HG03095 (cell line): ENCODE measurements at regions not wholly inside any gene's neighbourhood (a gene's known extent, or its start where the extent isn't known, plus 50 kb on each side); places are given as distances from the start of the nearest gene placed in this dataset.
"Not testable (repeated sequence)": the region's sequence is repeated elsewhere in the genome, so short reads cannot be mapped to it uniquely, and the experiment has no call there.

Experiments
- ATAC-seq: cut with Tn5 transposase; IDR thresholded peaks from one replicate; pipeline ENCODE4 v1.9.1; 2021; ENCODE audit warnings: moderate library complexity; ENCODE audit not compliant: unreplicated experiment

DNA sequence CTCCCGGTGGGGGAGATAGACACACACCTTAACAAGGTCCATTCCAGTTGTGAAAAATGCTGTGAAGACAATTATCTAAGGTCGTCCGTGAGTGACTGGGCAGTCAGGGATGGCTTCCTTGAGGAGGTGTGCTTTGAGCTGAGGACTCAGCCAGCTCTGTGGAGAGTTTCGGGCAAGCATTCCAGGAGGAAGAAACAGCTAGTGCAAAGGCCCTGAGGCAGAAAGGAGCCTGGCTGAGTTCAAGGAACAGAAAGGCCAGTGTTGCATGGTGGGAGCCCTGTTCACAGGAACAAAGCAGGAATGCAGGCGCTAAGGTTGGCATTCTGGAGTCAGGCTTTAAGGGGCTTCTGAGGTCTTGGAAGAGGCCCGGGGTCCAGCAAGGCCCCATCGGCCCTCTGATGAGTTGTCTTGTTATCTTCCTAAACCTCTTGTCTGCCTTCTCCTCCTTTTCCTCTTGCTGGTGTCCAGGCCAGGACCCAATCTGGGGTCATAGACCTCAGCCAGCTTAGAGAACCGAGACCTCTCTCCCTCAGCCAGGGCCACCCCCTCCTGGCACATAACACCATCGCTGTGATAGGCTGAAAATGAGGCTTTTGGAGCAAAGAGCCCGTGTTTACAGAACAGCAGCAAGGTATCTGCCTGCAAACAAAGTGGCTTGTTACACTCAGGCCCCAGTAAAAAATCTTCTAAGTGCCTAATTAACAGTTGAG, 270.2 kb upstream of the MVB12B start:
- ATAC-seq: no peak

DNA sequence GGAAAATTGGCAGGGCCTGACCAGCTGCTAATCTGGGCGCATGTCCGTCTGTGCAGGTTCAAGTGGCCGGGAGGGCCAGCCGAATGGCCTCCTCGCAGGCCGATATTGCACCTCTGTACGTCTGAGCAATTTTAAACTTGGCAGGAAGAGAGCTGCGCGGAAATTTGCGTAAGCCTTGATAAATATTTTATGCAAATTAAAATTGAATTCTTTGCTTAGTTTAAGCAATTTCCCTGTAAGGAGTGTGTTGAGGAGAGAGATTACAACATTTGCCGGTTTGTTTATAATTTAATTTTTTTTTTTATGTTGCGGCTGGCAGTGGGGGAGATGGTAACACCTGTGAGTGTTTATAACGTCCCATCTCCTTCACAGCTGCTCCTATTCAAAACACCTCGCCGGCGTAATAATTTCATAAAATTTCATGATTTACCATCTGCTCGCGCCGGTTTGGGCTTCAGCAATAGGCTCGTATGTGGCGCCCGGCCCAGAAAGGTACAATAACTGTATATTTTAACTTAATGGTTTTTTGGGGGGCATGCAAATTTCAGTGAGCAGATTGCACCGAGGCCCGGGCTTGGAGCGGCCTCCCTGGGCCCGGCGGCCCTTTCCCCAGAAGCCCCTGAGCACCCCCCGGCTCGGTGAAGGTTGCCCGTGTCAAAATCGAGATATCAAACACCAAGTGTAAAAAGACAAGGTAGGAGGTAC, 269.4 kb upstream of the MVB12B start:
- ATAC-seq: no peak

DNA sequence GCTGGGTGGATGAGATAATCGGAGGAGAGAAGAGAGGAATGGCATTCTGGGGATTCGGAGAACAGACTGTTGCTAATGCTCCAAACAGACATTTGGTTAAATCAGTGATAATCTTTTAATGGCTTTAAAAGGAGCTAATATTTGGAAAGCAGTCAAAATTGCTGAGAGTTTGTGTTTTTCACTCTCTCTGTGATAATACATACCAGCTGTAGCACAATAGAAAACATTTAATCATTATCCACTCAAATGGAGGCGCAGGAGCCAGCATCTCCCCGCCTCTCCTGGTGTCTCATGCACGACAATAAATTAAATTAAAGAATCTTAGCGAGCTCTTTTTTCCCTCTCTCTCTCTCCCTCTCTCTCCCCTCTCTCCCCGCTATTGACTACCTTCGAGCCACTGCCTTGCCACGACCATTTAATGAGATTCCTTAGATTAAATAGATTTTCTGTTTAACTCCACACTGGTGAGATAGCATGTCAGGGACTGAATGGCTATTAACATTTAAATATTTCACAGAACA, 268.6 kb upstream of the MVB12B start:
- no peak for ATAC-seq

DNA sequence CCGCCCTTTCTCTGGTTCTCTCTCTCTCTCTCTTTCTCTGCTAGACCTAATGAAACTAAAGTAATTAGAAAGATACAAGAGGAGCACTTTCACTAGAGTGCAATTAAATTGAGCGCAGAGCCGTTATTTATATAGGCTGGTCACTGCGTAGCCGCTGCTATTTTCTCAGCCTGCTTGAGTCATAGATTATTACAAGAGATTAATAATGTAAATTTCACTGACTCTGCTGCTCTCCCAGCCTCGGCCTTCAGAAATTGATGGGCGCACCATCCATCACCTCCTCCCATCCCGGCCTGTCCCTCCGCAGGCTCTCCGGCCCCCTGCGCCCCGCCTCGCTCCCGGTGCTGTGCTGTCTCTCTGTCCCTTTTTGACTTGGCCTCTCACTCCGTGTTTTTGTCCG, 268.0 kb upstream of the MVB12B start:
- no peak for ATAC-seq

DNA sequence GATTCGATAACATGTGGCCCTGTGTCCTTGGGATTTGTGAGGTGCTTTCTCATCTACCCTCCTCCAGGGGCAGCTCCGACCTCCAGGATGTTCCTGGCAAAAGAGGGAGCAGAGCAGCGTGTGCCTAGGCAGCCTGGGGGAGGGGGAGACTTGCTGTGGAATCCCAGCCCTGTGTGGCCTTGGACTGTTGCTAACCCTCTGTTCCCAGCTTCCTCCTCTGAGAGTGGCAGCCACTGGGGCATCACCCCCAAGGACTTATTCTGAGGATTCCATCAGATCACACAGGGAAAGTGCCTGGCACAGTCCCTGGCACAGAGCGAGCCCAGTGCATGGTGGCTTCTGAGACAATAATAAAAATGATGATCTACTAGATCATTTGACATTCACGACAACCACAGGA, 265.1 kb upstream of the MVB12B start:
- no peak for ATAC-seq

DNA sequence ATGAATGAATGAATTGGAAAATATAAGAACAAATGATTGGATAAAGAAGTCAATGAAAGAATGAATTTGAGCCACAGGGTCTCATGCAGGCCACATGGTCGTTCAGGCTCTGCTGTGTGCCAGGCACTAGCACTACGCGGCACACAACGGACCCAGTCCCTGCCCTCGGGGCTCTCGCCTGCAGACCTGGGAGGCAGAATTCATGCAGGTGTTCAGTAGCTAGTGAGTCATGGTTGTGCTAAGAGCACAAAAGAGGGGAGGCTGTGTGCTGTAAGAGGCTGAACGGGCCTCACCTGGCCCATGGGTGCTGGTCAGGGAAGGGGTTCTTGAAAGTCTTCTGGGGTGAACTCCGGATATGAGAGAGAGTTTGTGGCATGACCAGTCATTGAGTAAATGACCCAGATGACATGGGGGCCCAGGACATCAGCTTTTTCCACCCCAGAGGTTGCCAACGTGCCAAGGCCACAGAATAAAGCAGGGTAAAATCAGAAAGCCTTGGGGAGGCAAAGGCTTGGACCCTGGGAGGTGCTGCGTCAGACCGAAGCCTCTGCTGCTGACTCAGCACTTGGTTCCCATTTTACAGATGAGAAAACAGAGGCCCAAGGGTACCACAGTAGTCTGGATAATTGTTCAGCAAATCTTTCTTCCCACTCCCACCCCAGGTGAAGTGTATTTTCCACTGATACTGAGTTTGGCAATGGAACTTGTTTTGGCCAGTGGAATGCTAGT, 264.3 kb upstream of the MVB12B start:
- ATAC-seq: no peak

DNA sequence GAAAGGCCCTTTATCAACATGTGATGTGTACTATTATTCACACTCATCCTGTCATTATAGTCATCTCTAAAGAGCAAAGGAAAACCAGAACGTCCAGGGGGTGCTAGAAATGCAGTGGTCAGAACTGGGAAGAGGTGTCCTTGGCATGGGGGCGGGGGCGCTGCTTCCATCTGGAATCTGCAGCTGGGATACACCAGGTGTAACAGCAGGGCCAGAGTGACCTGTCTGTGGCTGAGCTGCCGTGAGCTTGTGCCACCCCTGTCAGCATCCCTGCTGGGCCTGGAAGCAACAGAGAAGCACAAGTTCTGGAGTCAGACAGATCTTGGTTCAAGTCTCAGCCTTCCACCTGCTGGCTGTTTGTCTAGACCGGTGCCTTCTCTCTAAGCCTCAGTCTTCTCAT, 263.3 kb upstream of the MVB12B start:
- no peak for ATAC-seq

DNA sequence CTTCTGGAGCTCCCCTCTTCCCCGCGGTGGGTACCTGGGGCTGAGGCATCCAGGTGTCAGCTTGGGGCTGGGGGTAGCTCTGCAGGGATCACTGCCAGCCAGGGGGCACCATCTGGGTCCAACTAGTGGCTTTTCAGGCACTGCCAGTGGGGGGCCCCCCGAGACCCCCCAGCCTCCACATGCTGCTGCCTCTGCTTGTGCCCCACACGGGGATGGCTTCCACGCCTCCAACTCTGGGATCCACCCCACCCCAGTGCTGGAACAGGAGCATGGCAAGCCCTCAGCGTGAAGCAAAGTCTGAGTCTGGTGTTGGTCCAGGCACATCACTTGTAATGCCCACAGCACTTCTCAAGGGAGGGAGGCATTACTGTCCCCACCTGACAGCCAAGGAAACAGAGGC, 260.5 kb upstream of the MVB12B start:
- ATAC-seq: no peak

DNA sequence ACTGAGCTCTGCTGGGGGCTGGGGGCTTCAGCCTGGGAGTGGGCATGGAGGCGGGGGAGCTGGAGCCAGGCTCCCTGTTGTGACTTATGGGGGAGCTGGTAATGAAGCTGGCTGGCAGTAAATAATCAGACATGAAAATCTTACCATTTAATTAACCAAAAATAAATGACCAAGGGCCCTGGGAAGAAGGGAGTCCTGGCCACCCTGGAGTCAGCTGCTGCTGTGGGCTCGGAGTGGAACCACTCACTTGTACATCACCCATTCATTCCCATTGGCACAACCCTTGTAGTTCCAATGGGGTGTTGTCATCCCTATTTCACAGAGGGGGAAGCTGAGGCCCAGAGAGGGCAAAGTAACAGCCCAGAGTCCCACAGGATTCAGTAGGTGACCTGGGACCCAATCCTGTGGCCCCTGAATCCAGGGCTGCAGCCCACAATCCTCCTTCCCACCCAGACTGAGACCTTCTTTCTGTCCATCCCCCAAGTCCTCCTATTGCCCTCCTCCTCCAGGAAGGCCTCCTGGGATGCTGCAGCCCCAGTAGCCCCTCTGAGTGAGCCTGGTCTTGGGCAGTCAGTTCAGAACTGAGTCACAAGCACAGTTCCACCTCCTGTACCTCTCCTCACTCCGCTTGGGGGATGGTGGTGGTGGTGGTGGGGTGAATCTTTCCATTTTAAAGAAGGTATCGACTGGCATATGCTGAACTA, 259.4 kb upstream of the MVB12B start:
- ATAC-seq: no peak

DNA sequence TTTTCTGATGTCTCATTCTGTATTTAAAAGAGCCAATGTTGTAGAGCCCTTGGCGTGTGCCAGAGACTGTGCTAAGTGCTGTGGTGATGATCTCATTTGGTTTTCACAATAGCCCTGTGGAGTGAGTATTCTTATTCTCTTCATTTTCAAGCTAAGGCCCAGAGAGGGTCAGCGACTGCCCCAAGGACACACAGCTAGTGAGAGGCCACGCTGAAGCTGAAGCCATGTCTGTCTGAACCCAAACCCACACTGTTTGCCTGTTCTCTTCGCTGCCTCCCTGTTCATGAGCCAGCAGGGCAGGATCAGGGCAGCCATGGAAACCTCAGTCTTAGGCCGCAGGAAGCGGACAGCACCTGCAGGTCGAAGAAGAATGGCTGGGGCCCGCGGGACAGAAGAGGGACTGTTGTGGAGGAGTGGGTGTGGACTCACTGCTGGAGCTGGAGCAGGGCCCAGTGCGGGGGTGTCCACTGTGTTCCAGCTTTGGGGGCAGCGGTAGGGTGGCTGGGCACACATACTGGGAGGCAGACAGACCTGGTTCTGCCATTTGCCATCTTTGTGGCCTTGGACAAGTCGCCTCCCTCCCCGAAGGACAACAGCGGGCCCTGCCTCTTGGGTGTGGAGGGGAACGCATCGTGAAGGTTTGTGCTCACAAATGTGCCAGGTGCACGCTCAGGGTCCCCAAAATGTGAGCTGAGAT, 257.9 kb upstream of the MVB12B start:
- ATAC-seq: no peak

DNA sequence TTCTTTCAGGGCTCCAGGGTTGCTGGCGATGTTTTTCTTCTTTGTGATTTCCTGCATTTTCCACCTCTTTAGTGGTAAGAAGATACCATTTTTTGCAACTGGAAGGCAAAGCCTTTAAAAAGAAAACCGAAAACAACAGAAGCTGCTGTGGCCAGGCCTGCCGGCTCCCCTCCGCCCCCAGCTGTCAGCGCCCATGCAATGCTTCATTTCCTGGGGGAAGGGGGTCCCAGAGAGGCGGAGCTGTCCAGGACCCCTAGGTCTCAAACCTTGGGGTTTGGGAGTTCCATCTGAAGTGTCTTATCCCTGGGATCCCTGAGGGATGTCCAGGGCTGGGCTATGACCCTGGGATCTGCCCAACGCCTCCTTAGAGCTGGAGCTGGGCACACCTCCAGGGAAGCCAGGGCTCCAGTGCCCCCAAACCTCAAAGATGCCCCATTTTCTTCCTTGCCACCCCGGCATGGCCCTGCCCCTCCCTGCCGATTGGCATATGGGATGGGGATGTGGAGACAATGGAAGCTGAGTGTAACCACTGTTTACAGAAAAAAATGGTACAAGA, 257.2 kb upstream of the MVB12B start:
- no peak for ATAC-seq

DNA sequence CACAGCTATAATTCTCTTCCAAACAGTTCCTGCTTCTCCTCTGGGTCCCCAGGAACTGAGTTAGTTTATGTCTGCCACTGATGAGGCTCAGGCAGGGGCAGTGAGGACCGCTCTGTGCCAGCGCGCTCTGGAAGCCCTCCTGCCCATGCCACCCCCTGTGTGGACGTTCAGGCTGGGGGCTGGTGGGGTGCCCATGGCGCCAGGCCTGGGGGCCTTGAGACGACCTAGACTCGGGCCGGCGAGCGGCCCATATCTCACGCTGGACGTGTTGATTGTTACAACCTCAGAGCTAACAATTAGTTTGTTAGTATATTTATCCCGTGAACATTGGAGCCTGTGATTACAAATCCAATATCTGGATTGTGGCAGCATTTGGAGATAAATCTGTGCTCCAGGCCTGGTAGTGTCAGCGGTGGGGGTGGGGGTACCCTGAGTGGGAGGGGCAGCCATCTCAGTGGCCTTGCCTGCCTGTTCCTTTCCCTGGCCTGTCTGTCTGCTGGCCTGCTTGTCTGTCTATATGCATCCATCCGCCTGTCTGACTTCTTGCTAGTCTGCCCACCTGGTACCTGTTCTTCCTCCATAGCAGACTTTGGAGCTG, 256.5 kb upstream of the MVB12B start:
- ATAC-seq: no peak

DNA sequence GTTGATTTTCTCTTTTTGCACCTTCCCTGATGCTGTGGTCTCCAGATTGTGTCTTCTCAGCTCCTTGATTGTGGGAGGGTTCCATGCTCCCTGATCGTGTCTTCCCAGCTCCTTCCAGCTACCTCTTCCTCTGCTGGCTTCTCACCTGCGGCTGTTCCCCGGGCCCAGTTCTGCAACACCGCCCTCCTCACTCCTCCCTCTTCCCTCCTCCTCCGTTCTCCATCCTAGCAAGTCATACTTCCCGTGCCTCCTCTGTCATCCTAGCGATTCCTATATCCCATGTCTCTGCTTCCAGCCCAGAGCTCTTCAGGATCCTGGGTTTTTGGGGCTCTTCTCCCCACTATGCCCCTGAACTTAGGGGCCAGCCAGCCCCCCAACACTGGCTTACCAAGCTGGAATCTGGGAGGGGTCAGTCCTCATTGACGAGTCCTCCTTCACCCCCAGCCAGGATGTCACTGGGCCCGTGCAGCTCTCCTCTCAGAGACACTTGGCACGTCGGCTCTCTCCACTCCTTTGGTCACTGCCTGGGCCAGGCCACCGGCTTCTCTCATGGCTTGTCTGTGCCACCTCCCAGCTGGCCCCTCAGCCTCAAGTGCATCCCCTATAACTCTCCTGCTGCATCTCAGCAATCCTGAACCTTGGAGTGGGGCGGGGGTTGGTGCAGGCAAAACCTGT, 255.4 kb upstream of the MVB12B start:
- ATAC-seq: no peak

DNA sequence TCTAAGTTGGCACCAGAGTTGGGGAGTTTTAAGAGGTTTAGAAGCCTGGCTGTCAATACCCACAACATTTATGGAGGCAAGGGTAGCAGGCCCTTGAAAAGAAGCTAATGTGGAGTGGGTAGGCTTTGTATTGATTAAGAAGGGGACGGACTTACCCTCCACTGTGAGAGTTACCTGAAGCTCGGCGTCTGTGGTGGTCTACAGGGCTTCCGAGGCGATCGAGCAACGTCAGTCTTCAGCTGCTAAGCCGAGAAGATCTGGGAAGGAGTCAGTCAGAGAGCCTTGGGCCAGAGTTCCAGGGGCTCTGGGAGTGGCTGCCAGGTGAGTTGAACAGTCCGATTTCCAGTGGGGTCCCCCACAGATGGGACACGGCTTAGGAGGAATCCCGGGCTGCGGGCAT, 249.0 kb upstream of the MVB12B start:
- ATAC-seq: not testable (repeated sequence)

DNA sequence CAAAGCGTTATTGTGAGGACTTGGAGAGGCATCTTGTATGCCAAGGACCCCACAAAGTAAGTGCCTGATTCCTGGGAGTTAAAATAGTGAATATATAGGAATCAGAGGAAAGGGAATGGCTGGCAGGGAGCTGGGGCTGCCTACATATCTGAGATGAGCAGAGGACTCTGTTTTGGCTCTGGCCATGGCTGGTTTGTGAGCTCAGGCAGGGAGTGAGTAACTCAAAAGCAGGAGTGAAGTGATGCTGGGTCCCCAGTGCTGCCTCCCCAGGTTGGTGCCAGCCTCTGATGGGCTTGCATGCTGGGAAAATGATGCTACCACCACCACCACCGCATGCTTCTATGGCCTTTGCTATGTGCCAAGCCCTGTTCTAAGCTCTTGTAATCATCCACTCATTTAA, 246.0 kb upstream of the MVB12B start:
- no peak for ATAC-seq

DNA sequence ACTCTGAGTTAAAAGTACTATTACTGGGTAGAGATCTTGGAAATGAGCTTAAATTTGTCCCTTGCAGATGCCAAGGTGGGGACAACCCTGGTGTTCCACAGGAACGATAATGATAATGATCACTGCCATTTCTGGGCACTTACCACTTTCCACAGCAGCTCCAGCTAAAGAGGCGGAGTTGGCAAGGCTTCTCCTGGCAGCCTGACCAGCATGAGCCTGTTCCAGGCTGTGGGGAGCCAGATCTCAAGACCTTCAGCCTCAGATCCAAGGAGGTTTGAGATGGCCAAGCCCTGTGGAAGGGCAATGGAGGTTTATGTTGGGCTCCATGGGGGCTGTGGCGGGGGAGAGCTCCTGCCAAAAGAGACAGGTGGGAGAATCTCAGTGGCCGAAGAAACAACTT, 244.9 kb upstream of the MVB12B start:
- no peak for ATAC-seq

DNA sequence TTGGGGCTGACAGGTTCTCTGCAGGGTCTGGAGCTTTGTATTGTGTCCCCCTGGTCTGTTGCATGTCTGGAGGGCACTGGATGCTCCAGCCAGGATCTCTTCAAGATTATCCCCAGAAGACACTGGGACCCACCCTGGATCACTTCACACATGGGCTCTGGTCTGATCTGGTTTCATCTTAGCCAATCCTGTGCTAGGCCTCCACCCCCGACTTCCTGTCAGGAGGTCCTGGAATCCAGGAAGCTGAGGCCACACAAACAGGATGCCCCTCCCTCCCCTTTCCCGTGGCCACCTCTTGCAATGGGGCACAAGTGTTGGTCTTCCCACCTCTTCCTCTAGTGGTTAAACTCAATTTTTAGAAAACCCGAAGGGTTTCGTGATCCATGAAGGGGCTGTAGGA, 242.6 kb upstream of the MVB12B start:
- no peak for ATAC-seq

DNA sequence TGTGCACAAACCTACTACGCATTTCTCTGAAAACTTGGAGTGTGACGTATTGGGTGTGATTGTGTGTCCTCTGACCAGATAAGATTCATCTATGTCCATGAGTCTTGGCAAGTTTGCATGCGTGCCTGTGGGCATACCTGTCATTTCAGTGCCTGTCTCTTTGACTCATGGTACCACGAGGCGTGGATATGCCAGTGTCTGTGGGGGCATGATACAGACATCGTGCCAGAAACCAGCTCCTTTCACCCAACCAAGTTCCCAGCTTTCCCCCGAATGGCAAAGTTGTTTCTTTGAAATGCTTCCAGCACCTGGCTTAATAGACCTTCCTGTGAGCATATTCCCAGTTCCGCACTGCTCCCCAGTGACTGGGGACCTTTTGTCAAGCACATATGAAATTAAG, 241.9 kb upstream of the MVB12B start:
- ATAC-seq: no peak

DNA sequence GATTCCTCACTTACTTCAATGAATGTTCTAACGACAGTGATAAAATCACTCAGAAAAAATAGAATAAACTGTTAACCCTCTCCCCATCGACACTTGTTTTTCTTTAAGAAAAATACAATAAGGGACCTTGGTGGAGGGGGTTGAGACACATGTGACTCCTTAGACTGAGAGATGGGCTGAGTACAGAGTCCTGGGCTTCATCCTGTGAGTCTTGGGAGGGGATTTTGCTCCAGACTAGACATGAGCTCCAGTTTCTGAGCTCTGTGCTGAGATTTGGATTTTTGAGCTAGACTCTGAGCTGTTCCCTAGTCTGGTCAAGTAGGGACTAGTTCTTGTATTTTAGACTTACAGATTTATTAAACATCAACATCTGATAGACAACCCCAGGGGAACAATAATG, 241.5 kb upstream of the MVB12B start:
- no peak for ATAC-seq
